ENCODE measurements at regions not wholly inside any gene's neighbourhood (a gene's known extent, or its start where the extent isn't known, plus 50 kb on each side); places are given as distances from the start of the nearest gene placed in this dataset.

- TF ChIP-seq CTCF (IDR thresholded peaks at IDR 0.05) (no peak), POLR2A (IDR thresholded peaks at IDR 0.05) (no peak)
Observed at GRCh38 chr12:84767079-84767478, 145.5 kb downstream of the SLC6A15 start.

All from right lobe of liver (tissue), 4 donors.